GM19351 (cell line): ENCODE measurements at regions not wholly inside any gene's neighbourhood (a gene's known extent, or its start where the extent isn't known, plus 50 kb on each side); places are given as distances from the start of the nearest gene placed in this dataset.

Experiments
- ATAC-seq: cut with Tn5 transposase; IDR thresholded peaks from one replicate; pipeline ENCODE4 v1.9.1; 2021; ENCODE audit warnings: mild to moderate bottlenecking, moderate library complexity; ENCODE audit not compliant: unreplicated experiment

DNA sequence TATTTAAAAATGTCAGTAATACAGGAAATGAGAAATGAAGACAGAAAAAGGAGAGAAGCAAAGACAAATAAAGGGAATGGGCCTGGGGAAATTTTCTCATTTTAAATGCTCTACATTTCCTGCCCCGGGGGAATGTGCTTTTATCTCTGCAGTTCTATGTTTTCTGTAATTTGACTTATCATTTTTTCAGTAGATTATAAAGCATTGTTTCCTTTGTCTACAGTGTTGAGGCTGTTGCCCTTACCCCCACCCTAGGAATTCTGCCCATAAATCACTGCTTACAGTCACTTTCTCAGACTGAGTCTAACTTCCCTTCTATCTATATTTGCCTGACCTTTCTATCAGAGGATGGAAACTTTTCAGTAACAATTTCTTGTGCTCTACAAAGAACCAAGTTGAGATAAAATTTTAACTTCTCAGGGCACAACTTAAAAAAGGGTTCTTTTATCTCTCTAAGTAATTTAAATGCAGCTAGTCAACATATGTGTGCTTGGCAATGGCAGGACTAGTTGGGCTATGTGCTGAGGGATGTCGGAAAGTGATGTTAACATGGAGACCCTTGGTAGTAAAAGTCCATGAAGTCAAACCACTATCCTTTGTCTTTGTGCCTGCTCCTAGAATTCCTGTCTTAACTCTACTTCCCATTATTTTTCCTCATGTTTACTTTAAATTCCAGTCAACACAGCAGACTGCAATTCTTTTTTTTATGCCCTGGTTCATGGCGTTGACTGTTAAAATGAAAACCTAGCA lies 146.5 kb upstream of the MMADHC start:
- no peak for ATAC-seq

DNA sequence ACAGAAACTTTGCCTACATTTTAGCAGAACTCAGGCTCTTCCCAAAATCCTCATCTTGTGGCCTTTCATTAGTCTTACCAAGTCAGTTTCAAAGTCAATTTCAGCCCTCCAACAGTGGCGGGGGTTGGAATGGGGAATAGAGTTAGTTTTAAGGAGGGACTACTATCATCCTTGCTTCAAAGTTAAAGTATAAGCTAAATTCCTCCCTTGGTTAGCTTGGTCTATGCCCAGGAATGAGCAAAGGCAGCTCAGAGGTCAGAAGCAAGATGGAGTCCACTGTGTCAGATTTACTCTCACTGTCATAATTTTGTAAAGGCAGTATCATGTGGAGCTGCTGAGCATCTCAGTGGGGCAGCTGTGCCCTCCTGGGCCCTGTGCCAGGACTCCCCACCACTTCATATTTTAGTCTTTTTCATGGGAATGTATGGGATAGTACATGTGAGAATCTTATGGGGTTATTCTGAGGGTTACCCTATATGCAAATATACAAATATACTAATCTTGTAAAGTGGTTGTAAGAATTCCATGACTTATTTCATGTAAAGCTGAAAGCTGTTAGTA lies 145.2 kb upstream of the MMADHC start:
- ATAC-seq: no peak

DNA sequence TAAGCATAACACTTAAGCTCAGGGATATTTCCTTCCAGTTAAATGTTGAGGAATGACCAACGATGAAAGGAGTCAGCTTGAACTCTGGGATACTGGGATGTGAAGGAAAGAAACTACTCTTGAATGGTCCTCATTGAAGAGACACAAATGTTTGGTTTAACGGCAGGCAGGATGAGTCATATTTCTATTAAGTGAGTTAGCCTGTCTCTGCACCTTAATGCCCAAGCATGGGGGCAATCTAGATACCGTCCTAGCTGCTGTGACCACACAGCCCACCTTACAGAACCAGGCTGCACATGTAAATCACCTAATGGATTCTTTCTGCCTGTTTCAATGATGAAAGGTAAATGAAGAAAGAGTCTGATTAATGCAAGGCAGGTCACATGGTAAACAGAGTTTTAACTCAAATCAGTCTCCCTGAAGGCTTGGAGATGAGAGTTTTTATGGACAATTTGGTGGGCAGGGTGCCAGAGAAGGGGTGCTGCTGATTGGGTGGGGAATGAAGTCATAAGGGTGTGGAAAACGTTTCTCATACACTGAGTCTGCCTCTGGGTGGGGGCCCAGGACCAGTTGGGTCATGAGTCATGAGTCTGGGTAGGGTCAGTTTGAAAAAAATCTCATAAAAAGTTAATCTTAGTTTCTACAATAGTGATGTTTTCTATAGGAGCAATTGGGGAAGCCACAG lies 144.6 kb upstream of the MMADHC start:
- no peak for ATAC-seq

DNA sequence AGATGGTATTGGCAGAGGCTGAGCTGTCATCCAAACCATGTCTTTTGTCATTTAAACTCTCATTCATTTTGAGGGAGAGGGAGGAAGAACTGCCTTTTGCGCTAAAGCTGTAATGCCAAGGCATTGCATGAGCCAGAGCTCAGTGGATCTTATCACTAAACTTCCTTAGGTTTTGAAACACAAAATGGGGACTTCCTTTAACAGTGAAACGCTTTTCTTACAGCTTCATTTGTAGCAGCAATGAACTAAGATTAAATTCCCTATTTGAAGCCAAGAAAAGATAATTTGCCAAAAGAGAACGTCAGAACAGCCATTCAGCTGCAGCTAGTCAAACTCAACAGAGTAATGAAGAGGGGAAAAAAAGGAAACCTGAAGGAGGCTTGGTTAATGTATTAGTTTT lies 143.5 kb upstream of the MMADHC start:
- no peak for ATAC-seq

DNA sequence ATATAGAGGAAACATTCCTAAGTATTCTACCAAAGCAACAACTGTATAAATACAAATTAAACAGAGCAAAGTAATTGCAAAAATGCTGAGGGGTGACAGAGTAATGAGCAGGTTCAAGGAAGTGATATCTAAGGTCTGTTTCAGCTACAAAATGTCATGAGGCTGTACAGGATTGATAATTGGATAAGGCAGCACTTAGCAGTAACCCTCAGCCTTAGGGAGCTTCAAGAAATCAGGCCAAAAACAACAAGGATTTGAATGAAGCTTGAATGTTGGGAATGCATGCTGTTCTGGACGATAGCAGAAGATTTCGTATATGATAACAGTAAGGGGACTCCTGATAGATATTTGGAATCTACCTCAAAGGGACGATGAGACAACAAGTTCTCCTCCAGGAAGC lies 142.0 kb upstream of the MMADHC start:
- ATAC-seq: no peak

DNA sequence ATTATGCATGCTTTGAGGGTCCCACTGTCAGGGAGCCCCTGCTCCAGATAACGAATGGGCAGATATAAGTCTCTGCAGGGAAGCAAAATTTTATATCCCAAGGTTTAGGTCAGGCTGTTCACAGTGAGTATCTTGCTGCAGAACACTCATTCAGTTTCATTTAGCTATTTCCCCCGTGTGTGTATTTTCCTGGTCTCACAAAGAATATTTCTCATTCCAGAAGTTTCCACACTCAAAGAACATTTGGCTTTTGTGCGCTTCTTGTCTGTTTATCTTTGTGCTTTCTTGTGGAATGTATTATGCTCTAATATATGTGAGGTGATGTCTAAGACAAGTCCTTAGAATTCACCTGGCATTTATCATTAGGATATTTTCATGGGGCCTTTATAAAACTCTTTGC lies 140.4 kb upstream of the MMADHC start:
- ATAC-seq: no peak

DNA sequence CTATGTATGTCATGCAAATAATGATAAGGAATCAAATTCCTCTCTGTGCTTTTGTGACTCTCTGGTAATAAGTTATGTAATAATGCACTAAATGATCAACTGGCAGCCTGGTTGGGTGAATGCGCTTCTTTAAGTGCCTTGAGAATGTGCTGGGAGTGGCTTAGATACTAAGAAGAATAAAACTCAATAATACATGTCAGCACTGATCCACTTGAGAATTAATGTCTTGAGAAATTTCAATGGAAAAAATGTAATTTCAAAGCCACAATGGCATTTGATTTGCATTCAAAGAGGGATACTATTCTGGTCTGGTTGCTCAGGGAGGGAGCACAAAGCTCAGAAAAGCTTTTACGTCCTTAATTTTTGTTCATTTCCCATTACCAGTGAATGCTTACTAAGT lies 137.7 kb upstream of the MMADHC start:
- no peak for ATAC-seq

DNA sequence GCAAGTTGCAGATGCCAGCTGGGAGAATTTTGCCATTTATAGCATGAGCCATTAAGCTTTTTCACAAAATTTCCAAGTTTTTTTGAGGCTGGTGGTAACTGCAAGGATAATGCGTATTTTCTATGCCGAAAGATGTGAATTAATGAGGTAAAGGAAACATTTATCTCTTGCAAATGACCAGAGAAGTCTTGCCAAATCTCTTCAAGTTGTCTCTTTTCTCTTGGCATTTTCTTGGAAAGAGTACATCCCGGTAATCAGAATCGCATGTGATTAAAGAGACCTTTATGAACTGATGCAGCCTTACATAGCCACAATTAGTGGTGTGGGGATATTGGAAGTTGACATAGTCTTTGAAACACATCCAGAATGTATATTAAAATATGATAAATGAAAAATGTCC lies 136.5 kb upstream of the MMADHC start:
- no peak for ATAC-seq

DNA sequence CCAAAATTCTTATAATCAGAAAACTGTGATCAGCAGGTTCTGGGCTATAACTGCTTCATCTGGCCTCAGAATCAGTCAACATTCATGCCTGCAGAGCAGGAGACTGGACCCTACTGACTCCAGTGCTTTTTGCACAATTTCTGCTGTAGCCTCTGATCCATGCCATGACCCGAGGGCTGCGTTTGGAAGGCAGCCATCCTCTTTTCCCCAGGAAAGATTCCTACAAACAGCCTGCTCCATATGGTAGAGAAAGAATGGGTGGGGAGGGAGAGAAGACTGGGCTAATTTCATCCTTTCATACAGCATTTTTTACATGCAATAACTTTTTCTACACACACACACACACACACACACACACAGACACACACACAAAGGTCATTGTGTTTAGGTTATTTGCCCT lies 133.0 kb upstream of the MMADHC start:
- no peak for ATAC-seq

DNA sequence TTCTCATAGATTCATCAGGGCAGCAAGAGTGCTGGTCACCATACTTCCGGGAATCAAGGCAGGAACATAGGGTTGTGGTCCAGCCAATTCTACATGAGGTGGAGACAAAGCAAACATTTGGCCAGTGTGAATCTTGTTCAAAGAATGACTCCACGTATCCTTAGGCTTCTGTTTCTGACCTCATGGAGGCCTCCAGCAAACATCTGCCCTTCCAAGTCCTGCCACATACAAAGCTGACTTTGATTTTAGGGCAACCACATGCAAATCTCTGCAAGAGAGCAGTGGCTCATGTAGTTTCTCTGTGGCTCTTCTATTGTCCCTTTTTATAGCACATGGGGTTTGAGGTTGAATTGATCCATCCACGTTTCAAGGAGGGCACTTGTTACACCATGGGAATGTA lies 132.1 kb upstream of the MMADHC start:
- no peak for ATAC-seq

DNA sequence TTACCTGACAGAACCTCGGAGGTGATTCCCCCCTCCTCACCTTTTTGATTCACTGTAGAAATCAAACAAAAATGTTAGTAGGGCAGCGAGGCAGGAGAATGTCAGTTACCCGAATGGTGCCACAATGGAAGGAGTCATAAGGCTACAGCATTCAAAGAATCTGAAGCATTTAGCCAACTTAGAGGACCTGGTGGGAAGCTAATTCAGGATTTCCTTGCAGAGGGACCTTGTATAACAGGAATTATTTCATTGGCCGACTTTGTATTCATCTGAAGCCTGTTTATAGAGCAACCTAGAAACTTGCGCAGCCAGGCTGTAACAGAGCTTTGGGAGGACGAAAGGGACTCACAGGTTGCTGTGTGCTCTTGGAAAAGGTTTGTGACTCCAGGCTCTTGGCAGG lies 129.1 kb upstream of the MMADHC start:
- no peak for ATAC-seq

DNA sequence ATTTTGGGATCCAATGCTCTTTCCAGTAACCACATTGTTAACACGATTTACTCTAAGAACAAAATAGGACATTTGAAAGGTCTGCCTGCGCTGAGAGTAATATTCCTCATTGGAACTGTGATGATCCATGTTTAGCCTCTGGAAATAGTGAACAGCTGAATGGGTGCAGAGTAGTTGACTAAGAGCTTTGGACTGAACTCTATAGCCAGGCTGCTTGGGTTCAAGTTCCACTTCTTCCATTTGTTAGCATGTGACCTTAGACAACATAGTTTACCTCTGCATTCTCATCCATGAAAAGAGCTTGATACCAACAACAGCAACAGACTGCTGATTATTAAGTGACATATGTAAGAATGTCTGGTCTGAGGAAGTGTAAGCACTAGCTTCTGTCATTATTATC lies 128.3 kb upstream of the MMADHC start:
- no peak for ATAC-seq

DNA sequence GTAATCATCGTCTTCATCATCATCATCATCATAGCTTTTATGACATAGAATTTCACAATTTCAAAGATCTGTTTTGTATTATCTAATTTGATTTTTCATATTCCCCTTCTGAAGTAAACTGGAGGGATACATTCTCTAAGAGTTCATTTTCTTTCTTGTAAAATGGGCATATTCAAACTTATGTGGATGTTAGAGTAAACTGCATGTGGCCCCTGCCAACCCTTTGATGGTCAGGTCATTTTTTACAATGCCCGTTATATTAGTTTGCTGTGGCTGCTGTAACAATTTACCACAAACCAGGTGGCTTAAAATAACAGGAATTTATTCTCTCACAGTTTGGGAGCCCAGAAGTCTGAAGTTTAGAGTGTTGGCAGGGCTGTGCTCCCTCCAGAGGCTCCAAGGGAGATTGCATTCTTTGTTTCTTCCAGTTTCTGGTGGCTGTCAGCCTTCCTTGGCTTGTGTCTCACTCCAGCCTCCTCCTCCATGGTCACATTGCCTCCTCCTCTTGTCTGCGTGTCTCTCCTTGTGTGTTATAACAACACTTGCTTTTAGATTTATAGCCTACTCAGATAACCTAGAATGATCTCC lies 127.5 kb upstream of the MMADHC start:
- ATAC-seq: peak; percentile 81

DNA sequence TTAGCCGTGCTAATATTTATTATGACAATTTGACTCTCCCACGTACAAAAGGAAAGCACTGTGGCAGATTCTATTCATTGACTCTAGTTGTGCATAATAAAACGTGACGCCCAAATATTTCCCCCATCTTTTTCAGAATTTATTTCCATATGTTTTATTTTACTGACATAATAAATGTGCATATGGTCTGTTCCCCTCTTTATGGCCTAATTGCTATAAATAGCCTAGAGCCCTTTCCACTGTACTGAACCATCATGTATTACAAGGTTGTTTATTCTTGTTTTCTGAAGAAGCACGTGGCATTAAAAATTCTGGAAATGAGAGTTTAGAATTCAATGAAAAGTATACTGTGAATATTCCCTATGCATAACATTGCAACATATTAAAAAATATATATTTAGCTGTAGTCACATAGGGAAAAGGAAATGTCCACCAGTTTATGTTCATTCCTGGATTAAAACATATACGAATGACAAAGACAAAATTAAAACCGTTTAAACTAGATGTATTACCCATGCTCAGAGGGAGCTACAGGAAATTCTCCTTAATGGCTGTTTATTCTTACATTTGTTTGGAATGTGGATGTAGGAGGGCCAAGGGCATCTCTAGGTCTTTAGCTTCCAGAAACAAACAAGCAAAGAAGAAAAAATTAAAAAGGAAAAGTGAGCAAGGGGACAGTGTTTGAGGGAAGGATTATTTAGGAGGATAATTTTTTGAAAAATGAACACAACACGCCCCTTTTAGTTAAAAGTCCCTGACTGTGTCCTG lies 122.1 kb upstream of the MMADHC start:
- ATAC-seq: no peak

DNA sequence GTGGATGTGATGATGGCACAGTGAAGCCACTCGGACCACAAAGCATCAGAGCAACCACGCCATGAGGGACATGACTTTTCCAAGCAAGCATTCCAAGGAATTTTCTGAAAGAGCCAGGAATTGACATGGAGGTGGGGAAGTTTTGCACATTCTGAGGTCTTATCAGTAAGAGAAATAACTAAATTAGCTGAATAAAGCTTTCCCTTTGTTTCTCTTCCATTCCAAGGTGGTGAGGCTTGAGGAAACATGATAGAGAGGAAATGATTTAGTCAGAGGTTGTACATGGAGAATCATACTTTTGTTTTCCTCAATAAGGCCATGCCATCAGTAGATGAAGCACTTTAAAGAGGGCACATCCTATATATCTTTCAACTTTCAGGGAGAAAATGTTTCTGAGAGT lies 115.7 kb upstream of the MMADHC start:
- no peak for ATAC-seq

DNA sequence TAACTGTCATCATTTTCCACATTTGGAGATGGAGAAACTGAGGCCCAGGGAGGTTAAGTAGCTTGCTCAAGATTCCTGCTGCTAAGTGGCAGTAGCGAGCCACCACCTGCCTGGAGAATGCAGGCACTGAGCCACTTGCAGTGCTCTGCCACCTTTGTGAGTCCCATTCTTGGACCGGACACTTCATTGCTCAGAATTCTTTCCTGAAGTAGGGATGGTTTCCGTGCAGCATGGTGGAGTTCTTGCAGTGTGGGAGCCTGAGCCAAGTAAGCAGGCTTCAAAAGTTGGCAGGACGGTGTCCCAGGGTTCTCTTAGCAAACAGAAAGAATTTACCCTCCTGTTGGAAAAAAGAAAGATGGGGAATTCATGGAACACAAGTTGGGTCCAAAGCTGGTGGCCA lies 115.0 kb upstream of the MMADHC start:
- no peak for ATAC-seq

DNA sequence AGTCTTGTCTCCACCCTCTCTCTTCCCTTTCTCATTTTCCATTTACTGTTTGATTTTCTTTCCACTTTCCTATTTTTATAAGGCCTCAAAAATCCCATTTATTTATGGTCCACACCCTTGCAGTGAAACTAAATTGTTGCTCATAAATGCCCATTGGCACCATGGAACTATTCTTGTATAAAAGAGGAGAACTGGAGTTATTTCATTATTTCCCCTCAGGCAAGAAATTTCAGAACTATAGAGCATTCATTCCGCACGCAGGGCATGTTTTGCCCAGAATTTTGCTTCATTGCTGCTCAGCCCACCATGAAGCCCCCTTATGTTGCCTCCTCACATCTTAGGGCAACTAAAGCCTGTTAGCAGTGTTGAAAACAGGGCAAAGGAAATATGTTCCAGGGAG lies 113.7 kb upstream of the MMADHC start:
- ATAC-seq: no peak

DNA sequence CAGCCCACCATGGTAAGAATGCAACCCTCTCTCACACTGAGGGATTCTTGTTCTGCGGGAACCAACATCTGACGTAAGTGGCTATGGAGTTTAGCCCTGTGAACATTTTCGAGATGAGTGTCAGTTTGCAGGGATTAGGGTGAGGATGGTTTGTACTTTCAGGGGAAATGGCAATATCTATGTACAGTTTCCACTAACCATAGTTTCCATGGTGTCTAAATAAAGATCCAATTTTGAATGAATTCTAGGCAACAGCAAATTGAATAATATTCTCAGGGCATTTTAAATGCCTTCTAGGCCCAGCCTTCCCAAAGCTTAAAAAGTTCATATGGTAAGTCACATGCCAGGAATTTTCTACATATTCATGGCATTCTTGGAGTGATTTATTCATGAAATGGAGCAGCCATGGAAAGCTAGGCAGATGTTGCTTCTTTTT lies 105.4 kb upstream of the MMADHC start:
- ATAC-seq: no peak

DNA sequence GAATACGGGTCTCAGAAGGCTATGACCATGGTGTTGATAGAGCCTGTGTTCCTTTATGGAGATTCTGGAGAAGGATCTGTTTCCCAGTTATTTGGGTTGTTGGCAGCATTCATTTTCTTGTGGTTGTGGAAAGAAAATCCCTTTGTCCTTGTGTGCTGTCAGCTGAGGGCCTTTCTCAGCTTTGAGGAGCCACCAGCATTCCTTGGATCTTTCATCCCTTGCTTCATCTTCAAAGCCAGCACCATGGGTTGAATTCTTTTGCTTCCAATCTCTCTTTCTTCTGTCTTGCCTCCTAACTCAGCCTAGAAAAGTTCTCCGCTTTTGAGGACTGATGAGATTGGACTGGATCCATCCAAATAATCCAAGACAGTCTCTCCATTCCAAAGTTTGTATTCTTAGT lies 103.2 kb upstream of the MMADHC start:
- ATAC-seq: no peak

DNA sequence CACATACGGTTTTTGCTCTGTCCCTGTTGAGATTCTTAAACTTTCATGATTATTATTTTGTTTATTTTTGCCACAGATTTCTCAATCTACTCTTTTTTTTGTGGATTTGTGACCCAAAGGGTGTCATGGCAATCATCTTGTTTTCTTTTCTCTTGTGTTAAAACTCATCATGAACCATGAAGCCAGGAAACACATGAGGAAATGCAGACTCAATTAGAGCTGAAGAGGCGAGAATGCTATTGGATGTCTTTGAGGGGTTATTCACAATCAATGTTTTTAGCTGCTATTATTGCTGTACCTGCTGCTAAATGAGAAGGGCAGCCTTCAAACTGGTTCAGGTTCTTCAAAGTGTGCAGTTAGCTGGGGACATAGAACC lies 99.5 kb upstream of the MMADHC start:
- ATAC-seq: no peak
